B cell (primary cell): ENCODE measurements at regions not wholly inside any gene's neighbourhood (a gene's known extent, or its start where the extent isn't known, plus 50 kb on each side); places are given as distances from the start of the nearest gene placed in this dataset.

Experiments
- ATAC-seq: fragments of 200-7000 bp; cut with Tn5 transposase; one replicate; pipeline ENCODE4 v1.10.0; 2021; ENCODE audit warnings: low read depth, mild to moderate bottlenecking, moderate number of reproducible peaks, moderate library complexity
- CTCF ChIA-PET: fragments of 350-600 bp; sonication (Branson Sonifier 250); formaldehyde crosslinking; loops from one replicate; lab custom pipeline; 2021; ENCODE audit warnings: antibody characterized with exemption, inconsistent platforms; lab: Charles Lee
- POLR2A ChIA-PET: fragments of 350-600 bp; sonication (Branson Sonifier 250); formaldehyde crosslinking; loops from one replicate; lab custom pipeline; 2021; ENCODE audit warnings: antibody characterized with exemption; lab: Charles Lee
- DNase-seq: peaks from one replicate; pipeline ENCODE4 v3.0.0; 2013
- H2AFZ ChIP-seq: 2 replicates; pipeline ENCODE4 v1.6.1; 2012; ENCODE audit warnings: mild to moderate bottlenecking, low read depth, low read length; ENCODE audit not compliant: insufficient read depth, poor library complexity, severe bottlenecking
- H3K27ac ChIP-seq, 2 donors: 1 replicate in 1 of 2; 2 replicates in 1 of 2; pipeline ENCODE4 v1.5.1; 2012 to 2013; ENCODE audit warnings: low read length in 2 of 2, mild to moderate bottlenecking in 2 of 2, moderate library complexity in 1 of 2
- H3K27me3 ChIP-seq, 4 experiments: fragments of 200-600 bp in 1 of 4; sonication (generic) in 1 of 4; replicated peaks in 1 of 4; 1 replicate in 2 of 4; 2 replicates in 2 of 4; pipeline versions ENCODE4 v1.6.1 to v1.7.0; 2013 to 2016; ENCODE audit warnings: low read length in 3 of 4, mild to moderate bottlenecking in 2 of 4, mixed read lengths in 1 of 4, moderate library complexity in 1 of 4; ENCODE audit not compliant: insufficient read depth in 4 of 4, control insufficient read depth in 3 of 4; ENCODE audit errors: control extremely low read depth in 1 of 4
- H3K36me3 ChIP-seq, 2 experiments: replicated peaks in 1 of 2; 1 replicate in 1 of 2; 2 replicates in 1 of 2; pipeline versions ENCODE4 v1.6.1 to v1.7.1; 2013; ENCODE audit warnings: low read length in 1 of 2; ENCODE audit not compliant: insufficient read depth in 2 of 2, control insufficient read depth in 1 of 2; ENCODE audit errors: control extremely low read depth in 1 of 2, extremely low read depth in 1 of 2
- H3K4me1 ChIP-seq, 2 donors: fragments of 200-600 bp in 1 of 2; sonication (generic) in 1 of 2; 1 replicate in 1 of 2; 2 replicates in 1 of 2; pipeline versions ENCODE4 v1.5.1 to v1.6.1; 2013 to 2017; ENCODE audit warnings: low read length in 2 of 2; ENCODE audit not compliant: control insufficient read depth in 2 of 2, insufficient read depth in 2 of 2
- H3K4me2 ChIP-seq: replicated peaks from 2 replicates; pipeline ENCODE3; 2012; ENCODE audit warnings: mild to moderate bottlenecking, low read depth, low read length; ENCODE audit not compliant: poor library complexity, severe bottlenecking
- H3K4me3 ChIP-seq, 5 experiments: fragments of 200-600 bp in 1 of 5; sonication (generic) in 1 of 5; 1 replicate in 3 of 5; 2 replicates in 2 of 5; pipeline versions ENCODE4 v1.5.1 to v1.7.0; 2011 to 2016; ENCODE audit warnings: low read length in 4 of 5, mild to moderate bottlenecking in 4 of 5, low read depth in 2 of 5, control low read depth in 1 of 5, moderate library complexity in 1 of 5; ENCODE audit not compliant: insufficient read depth in 1 of 5; ENCODE audit errors: control extremely low read depth in 1 of 5, extremely low read depth in 1 of 5
- H3K79me2 ChIP-seq: fragments of 200-600 bp; sonication (generic); one replicate; pipeline ENCODE4 v1.6.0; 2016; ENCODE audit warnings: low read length; ENCODE audit not compliant: control insufficient read depth, insufficient read depth
- H3K9ac ChIP-seq: fragments of 200-600 bp; sonication (generic); 2 replicates; pipeline ENCODE4 v1.6.1; 2017; ENCODE audit warnings: mild to moderate bottlenecking, low read length, moderate library complexity
- H3K9me3 ChIP-seq, 3 donors: one replicate each; pipeline versions ENCODE4 v1.6.1 to v1.7.1; 2013; ENCODE audit warnings: low read length in 2 of 3; ENCODE audit not compliant: control insufficient read depth in 2 of 3, insufficient read depth in 1 of 3; ENCODE audit errors: control extremely low read depth in 1 of 3
- H4K20me1 ChIP-seq: 2 replicates; pipeline ENCODE4 v1.6.0; 2012; ENCODE audit warnings: mild to moderate bottlenecking, low read length; ENCODE audit not compliant: insufficient read depth, control insufficient read depth, poor library complexity, severe bottlenecking
- H3K27ac Mint-ChIP-seq: one replicate; pipeline ENCODE4 v1.8.0; 2021; ENCODE audit warnings: mixed read lengths
- H3K27me3 Mint-ChIP-seq: one replicate; pipeline ENCODE4 v1.8.0; 2021; ENCODE audit warnings: mixed read lengths
- H3K4me1 Mint-ChIP-seq: one replicate; pipeline ENCODE4 v1.8.0; 2021; ENCODE audit warnings: mixed read lengths
- H3K4me3 Mint-ChIP-seq: one replicate; pipeline ENCODE4 v1.8.0; 2021; ENCODE audit warnings: mixed read lengths
- H3K9me3 Mint-ChIP-seq: one replicate; pipeline ENCODE4 v1.8.0; 2022; ENCODE audit warnings: mixed read lengths; ENCODE audit not compliant: insufficient read depth
- EZH2 ChIP-seq: IDR thresholded peaks from 2 replicates; pipeline ENCODE4 v1.6.1; 2012; ENCODE audit warnings: borderline replicate concordance, low read depth, mild to moderate bottlenecking, moderate library complexity, low read length; ENCODE audit not compliant: insufficient read depth, poor library complexity, severe bottlenecking
- WGBS: methylation state at CpG from one replicate; pipeline ENCODE4 v1.1.5; 2013; ENCODE audit warnings: missing lambda C conversion rate; ENCODE audit not compliant: insufficient coverage; 5-methylcytosine and 5-hydroxymethylcytosine counted together
- intact Hi-C: fragments of 100-400 bp; cut with micrococcal nuclease; formaldehyde crosslinking; loops from one replicate; pipeline ENCODE4 v1.10.0; 2022
- TF ChIP-seq, protein P1 (sequence below): fragments of 200-600 bp; IDR thresholded peaks from one replicate; pipeline ENCODE4 v1.8.0; 2022; ENCODE audit warnings: antibody characterized with exemption, mild to moderate bottlenecking

DNA sequence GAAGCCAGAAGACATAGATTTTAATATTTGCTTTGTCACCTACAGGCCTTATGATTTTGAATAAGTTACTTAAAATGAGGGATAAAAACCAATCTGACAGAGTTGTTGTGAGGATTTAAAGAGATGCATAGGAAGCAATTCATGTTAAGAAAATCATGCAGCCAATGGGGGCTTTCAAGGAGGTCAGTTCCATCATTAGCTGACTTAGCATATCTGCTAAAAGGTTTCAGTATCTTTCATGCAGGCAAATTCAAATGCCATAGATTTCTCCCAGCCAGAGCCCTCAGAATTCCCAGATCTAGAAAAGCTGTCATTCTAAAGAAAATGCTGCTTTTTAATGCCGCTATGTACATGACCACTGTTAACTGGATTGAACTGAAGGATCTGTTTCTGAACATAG, 176.1 kb downstream of the GOLIM4 start:
- ATAC-seq: no peak
- TF ChIP-seq EZH2: no peak
- TF ChIP-seq, protein P1, sequence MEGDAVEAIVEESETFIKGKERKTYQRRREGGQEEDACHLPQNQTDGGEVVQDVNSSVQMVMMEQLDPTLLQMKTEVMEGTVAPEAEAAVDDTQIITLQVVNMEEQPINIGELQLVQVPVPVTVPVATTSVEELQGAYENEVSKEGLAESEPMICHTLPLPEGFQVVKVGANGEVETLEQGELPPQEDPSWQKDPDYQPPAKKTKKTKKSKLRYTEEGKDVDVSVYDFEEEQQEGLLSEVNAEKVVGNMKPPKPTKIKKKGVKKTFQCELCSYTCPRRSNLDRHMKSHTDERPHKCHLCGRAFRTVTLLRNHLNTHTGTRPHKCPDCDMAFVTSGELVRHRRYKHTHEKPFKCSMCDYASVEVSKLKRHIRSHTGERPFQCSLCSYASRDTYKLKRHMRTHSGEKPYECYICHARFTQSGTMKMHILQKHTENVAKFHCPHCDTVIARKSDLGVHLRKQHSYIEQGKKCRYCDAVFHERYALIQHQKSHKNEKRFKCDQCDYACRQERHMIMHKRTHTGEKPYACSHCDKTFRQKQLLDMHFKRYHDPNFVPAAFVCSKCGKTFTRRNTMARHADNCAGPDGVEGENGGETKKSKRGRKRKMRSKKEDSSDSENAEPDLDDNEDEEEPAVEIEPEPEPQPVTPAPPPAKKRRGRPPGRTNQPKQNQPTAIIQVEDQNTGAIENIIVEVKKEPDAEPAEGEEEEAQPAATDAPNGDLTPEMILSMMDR: no peak
- Mint-ChIP-seq H3K9me3 (no peaks in the 10 kb centered on the region), H3K4me1 (no peaks in the 10 kb centered on the region), H3K27me3 (no peaks in the 10 kb centered on the region), H3K4me3 (no peak overlapping the region), H3K27ac (no peak overlapping the region)
- Histone ChIP-seq H4K20me1 (no peaks in the 10 kb centered on the region), H3K4me1 (no peaks in the 10 kb centered on the region), H3K27ac (no peak overlapping the region), H3K4me3 (no peak overlapping the region), H3K9ac (no peak overlapping the region), H2AFZ (no peak overlapping the region), H3K27me3 (no peaks in the 10 kb centered on the region), H3K79me2 (no peaks in the 10 kb centered on the region), H3K36me3 (no peaks in the 10 kb centered on the region), H3K9me3 (no peaks in the 10 kb centered on the region), H3K4me2 (no peak overlapping the region)
- WGBS: no CpG with 5 or more reads among the region's 1 CpG
- no peak for DNase-seq
- CTCF ChIA-PET: no interaction called here
- intact Hi-C loops: no loop called here
- POLR2A ChIA-PET: no interaction called here

DNA sequence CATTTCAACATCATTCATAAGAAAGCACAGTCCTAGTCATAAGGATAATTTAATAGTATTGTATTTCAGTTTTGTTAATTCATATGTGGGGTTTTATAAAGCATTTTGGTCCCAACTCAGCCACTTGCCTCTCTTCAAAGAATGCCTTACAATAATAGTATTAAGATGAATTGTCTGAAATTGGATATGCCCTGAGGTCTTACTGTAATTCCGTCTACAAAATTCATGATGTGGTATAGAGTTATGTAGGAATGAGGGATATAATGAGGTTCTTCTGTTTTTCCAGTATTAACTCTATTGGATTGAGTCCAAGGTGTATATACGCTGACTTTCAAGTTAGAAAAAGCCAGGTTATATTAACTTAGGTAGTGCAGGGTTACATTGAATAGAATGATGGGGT, 177.0 kb downstream of the GOLIM4 start:
- no peak overlapping the region for H3K4me3 ChIP-seq
- ATAC-seq: no peak
- TF ChIP-seq EZH2: no peak
- TF ChIP-seq, protein P1: no peak
- ChIA-PET CTCF (no interaction called here), POLR2A (no interaction called here)
- Mint-ChIP-seq H3K27me3 (no peaks in the 10 kb centered on the region), H3K9me3 (no peaks in the 10 kb centered on the region), H3K4me3 (no peak overlapping the region), H3K4me1 (no peaks in the 10 kb centered on the region), H3K27ac (no peak overlapping the region)
- no peak overlapping the region for H3K9ac ChIP-seq
- H3K27ac ChIP-seq: no peak overlapping the region
- no peaks in the 10 kb centered on the region for H3K79me2 ChIP-seq
- H3K9me3 ChIP-seq: no peaks in the 10 kb centered on the region
- no peaks in the 10 kb centered on the region for H4K20me1 ChIP-seq
- H3K4me1 ChIP-seq: no peaks in the 10 kb centered on the region
- intact Hi-C loops: no loop called here
- no peak overlapping the region for H2AFZ ChIP-seq
- no peak overlapping the region for H3K4me2 ChIP-seq
- no peaks in the 10 kb centered on the region for H3K36me3 ChIP-seq
- no peak for DNase-seq
- H3K27me3 ChIP-seq: no peaks in the 10 kb centered on the region
- WGBS: 88% methylated on average over 1 of the region's 2 CpGs
